IMR-90 (cell line): ENCODE measurements at regions not wholly inside any gene's neighbourhood (a gene's known extent, or its start where the extent isn't known, plus 50 kb on each side); places are given as distances from the start of the nearest gene placed in this dataset.
"Not testable (repeated sequence)": the region's sequence is repeated elsewhere in the genome, so short reads cannot be mapped to it uniquely, and the experiment has no call there.

Source experiments
- ATAC-seq: fragments of 200-7000 bp; cut with Tn5 transposase; 2 replicates; pipeline ENCODE4 v1.9.1; 2020; ENCODE audit warnings: low read depth, mild to moderate bottlenecking, moderate library complexity
- BruUV-seq: library from RNA; stranded (reverse); fragments of 400-500 nt; replicated peaks from 2 replicates; lab custom pipeline; 2021; lab: Mats Ljungman, UMichigan
- CTCF ChIA-PET: fragments of 300-600 bp; formaldehyde crosslinking; extraction: SDS; loops from one replicate; lab custom pipeline; 2021; ENCODE audit warnings: antibody characterized with exemption; lab: Yijun Ruan, JAX
- POLR2A ChIA-PET: fragments of 300-600 bp; sonication (Branson Sonifier 250); formaldehyde crosslinking; loops from one replicate; lab custom pipeline; 2022; ENCODE audit warnings: antibody characterized with exemption; ENCODE audit not compliant: unreplicated experiment; lab: Charles Lee
- DNase-seq: peaks from one replicate; pipeline ENCODE4 v3.0.0; 2013
- H2AFZ ChIP-seq: replicated peaks from 2 replicates; pipeline ENCODE3; 2013; ENCODE audit warnings: low read length, mild to moderate bottlenecking; ENCODE audit not compliant: poor library complexity
- H2AK5ac ChIP-seq: 2 replicates; pipeline ENCODE4 v1.6.1; 2013; ENCODE audit warnings: low read depth, low read length, inconsistent platforms
- H2AK9ac ChIP-seq: replicated peaks from 2 replicates; pipeline ENCODE3; 2013; ENCODE audit warnings: mild to moderate bottlenecking, low read depth, low read length, moderate library complexity; ENCODE audit not compliant: poor library complexity
- H2BK120ac ChIP-seq: 2 replicates; pipeline ENCODE4 v1.6.1; 2013; ENCODE audit warnings: low read depth, low read length, inconsistent platforms
- H2BK15ac ChIP-seq: 3 replicates; pipeline ENCODE4 v1.6.1; 2013; ENCODE audit warnings: low read depth, low read length, inconsistent platforms
- H2BK20ac ChIP-seq: 2 replicates; pipeline ENCODE4 v1.6.1; 2013; ENCODE audit warnings: low read depth, mild to moderate bottlenecking, inconsistent platforms, low read length, moderate library complexity
- H2BK5ac ChIP-seq: 2 replicates; pipeline ENCODE4 v1.6.1; 2013; ENCODE audit warnings: mild to moderate bottlenecking, low read depth, low read length, inconsistent platforms; ENCODE audit not compliant: poor library complexity, severe bottlenecking
- H3K14ac ChIP-seq: replicated peaks from 2 replicates; pipeline ENCODE4 v1.6.1; 2013; ENCODE audit warnings: low read depth, low read length, inconsistent platforms
- H3K18ac ChIP-seq: 2 replicates; pipeline ENCODE4 v1.6.1; 2013; ENCODE audit warnings: low read depth, low read length, control low read depth
- H3K23ac ChIP-seq: 2 replicates; pipeline ENCODE4 v1.6.1; 2013; ENCODE audit warnings: low read depth, low read length, inconsistent platforms
- H3K27ac ChIP-seq: 2 replicates; pipeline ENCODE4 v1.5.1; 2013; ENCODE audit warnings: mild to moderate bottlenecking, control low read depth, low read length; ENCODE audit not compliant: insufficient read depth
- H3K27me3 ChIP-seq: 2 replicates; pipeline ENCODE4 v1.6.1; 2013; ENCODE audit warnings: low read length; ENCODE audit not compliant: control insufficient read depth, insufficient read depth
- H3K36me3 ChIP-seq: 2 replicates; pipeline ENCODE4 v1.6.1; 2013; ENCODE audit warnings: low read length, mixed read lengths; ENCODE audit not compliant: control insufficient read depth, insufficient read depth
- H3K4ac ChIP-seq: 2 replicates; pipeline ENCODE4 v1.6.1; 2013; ENCODE audit warnings: low read depth, low read length, inconsistent platforms
- H3K4me1 ChIP-seq: 2 replicates; pipeline ENCODE4 v1.6.1; 2013; ENCODE audit warnings: low read length, mixed read lengths; ENCODE audit not compliant: control insufficient read depth, insufficient read depth
- H3K4me2 ChIP-seq: 2 replicates; pipeline ENCODE4 v1.6.1; 2013; ENCODE audit warnings: low read depth, mild to moderate bottlenecking, control low read depth, low read length, moderate library complexity
- H3K4me3 ChIP-seq: 2 replicates; pipeline ENCODE4 v1.5.1; 2013; ENCODE audit warnings: low read depth, mild to moderate bottlenecking, control low read depth, low read length, moderate library complexity; ENCODE audit not compliant: insufficient read depth
- H3K56ac ChIP-seq: 2 replicates; pipeline ENCODE4 v1.6.1; 2013; ENCODE audit warnings: low read length, inconsistent platforms; ENCODE audit not compliant: insufficient read depth; ENCODE audit errors: extremely low read depth
- H3K79me1 ChIP-seq, 2 experiments: 2 replicates each; pipeline ENCODE4 v1.6.1; 2013; ENCODE audit warnings: low read length in 2 of 2, inconsistent platforms in 1 of 2, low read depth in 1 of 2
- H3K9ac ChIP-seq: 2 replicates; pipeline ENCODE4 v1.6.1; 2013; ENCODE audit warnings: low read depth, low read length, control low read depth
- H3K9me1 ChIP-seq: 2 replicates; pipeline ENCODE4 v1.6.1; 2013; ENCODE audit warnings: low read length, inconsistent platforms; ENCODE audit not compliant: insufficient read depth
- H3K9me3 ChIP-seq: 2 replicates; pipeline ENCODE4 v1.6.1; 2013; ENCODE audit warnings: low read length; ENCODE audit not compliant: control insufficient read depth, insufficient read depth
- H4K20me1 ChIP-seq: 2 replicates; pipeline ENCODE4 v1.6.1; 2013; ENCODE audit warnings: low read length, inconsistent platforms; ENCODE audit not compliant: insufficient read depth
- H4K5ac ChIP-seq: 2 replicates; pipeline ENCODE4 v1.6.1; 2013; ENCODE audit warnings: mild to moderate bottlenecking, low read depth, low read length, control low read depth
- H4K8ac ChIP-seq, 2 experiments: 2 replicates each; pipeline ENCODE4 v1.6.1; 2013; ENCODE audit warnings: low read depth in 2 of 2, low read length in 2 of 2, control low read depth in 1 of 2, inconsistent platforms in 1 of 2
- H4K91ac ChIP-seq: 2 replicates; pipeline ENCODE4 v1.6.1; 2013; ENCODE audit warnings: low read depth, low read length, inconsistent platforms; ENCODE audit not compliant: insufficient read depth
- WGBS, 2 experiments: methylation state at CpG; one replicate each; pipeline versions ENCODE4 v1.1.5 to v1.1.7; 2013; ENCODE audit warnings: missing lambda C conversion rate in 2 of 2; ENCODE audit not compliant: insufficient read length in 1 of 2; ENCODE audit errors: extremely low coverage in 2 of 2; 5-methylcytosine and 5-hydroxymethylcytosine counted together
- dilution Hi-C: fragments of 300-500 bp; cut with HindIII; formaldehyde crosslinking; loops from one replicate; pipeline ENCODE4 v1.14.3; 2018; ENCODE audit warnings: low sequenced_read_pairs; ENCODE audit not compliant: unreplicated experiment
- in situ Hi-C: fragments of 300-500 bp; cut with MboI; formaldehyde crosslinking; loops from 3 replicates; pipeline ENCODE4 v1.14.3; 2019; ENCODE audit warnings: low sequenced_read_pairs, inconsistent platforms, mixed read lengths
- intact Hi-C: fragments of 100-400 bp; cut with micrococcal nuclease; formaldehyde crosslinking; loops from 2 replicates; pipeline ENCODE4 v1.10.0; 2022

DNA sequence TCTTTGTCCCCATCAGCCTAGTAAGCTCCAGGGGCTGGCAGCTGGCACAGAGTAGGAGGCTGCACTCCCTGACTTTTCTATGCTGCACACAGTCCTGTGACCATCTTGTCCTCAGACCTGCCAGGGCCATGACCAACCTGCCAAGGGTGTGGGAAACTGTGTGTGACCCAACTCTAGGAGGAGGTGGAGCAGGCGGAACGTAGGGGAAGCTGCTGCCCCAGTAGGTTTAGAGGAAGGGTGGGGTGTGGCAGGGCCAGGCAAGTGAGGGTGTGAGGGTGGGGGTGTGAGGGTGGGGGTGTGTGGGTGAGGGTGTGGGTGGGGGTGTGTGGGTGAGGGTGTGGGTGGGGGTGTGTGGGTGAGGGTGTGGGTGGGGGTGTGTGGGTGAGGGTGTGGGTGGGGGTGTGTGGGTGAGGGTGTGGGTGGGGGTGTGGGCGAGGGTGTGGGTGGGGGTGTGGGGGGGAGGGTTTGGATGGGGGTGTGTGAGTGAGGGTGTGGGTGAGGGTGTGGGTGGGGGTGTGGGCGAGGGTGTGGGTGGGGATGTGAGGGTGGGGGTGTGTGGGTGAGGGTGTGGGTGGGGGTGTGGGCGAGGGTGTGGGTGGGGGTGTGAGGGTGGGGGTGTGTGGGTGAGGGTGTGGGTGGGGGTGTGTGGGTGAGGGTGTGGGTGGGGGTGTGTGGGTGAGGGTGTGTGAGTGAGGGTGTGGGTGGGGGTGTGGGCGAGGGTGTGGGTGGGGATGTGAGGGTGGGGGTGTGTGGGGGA is 62.4 kb upstream of the THOC3 start:
- not testable (repeated sequence) for H3K9me1 ChIP-seq, ATAC-seq

GRCh38 chr5:176031118-176031510 is 63.0 kb upstream of the THOC3 start:
- H3K36me3 ChIP-seq, H3K4me3 ChIP-seq, H3K56ac ChIP-seq, H4K20me1 ChIP-seq, H3K27me3 ChIP-seq, POLR2A ChIA-PET, BruUV-seq, H2BK120ac ChIP-seq, H3K4ac ChIP-seq, H2AFZ ChIP-seq, H3K14ac ChIP-seq, dilution Hi-C loops, H3K27ac ChIP-seq, H3K9me1 ChIP-seq, H2BK20ac ChIP-seq, H2AK9ac ChIP-seq, H2BK5ac ChIP-seq, intact Hi-C loops, H4K91ac ChIP-seq, H2BK15ac ChIP-seq, ATAC-seq, H3K79me1 ChIP-seq, H3K4me2 ChIP-seq, H4K8ac ChIP-seq, H3K18ac ChIP-seq, H2AK5ac ChIP-seq, DNase-seq, H3K9ac ChIP-seq, H3K23ac ChIP-seq, H3K4me1 ChIP-seq, H3K9me3 ChIP-seq, H4K5ac ChIP-seq, in situ Hi-C loops, CTCF ChIA-PET: not testable (repeated sequence)
- WGBS, 2 experiments, result no CpG with 5 or more reads among the region's 3 CpGs

More for the DNA sequence above, 62.4 kb upstream of the THOC3 start:
- BruUV-seq, H3K23ac ChIP-seq, H2AK5ac ChIP-seq, H2BK5ac ChIP-seq, H2BK20ac ChIP-seq, H3K4ac ChIP-seq, dilution Hi-C loops, H3K27me3 ChIP-seq, H3K56ac ChIP-seq, H3K36me3 ChIP-seq, H3K9ac ChIP-seq, H3K4me2 ChIP-seq, H2BK15ac ChIP-seq, H3K79me1 ChIP-seq, H3K18ac ChIP-seq, H4K20me1 ChIP-seq, H4K8ac ChIP-seq, in situ Hi-C loops, H4K91ac ChIP-seq, H3K4me3 ChIP-seq, CTCF ChIA-PET, H2AK9ac ChIP-seq, H2BK120ac ChIP-seq, H3K14ac ChIP-seq, H4K5ac ChIP-seq, intact Hi-C loops, H3K9me3 ChIP-seq, DNase-seq, H3K27ac ChIP-seq, POLR2A ChIA-PET, H2AFZ ChIP-seq, H3K4me1 ChIP-seq: not testable (repeated sequence)
- no CpG with 5 or more reads among the region's 6 CpGs for WGBS, 2 experiments
